ENCODE measurements at regions not wholly inside any gene's neighbourhood (a gene's known extent, or its start where the extent isn't known, plus 50 kb on each side); places are given as distances from the start of the nearest gene placed in this dataset.

DNA sequence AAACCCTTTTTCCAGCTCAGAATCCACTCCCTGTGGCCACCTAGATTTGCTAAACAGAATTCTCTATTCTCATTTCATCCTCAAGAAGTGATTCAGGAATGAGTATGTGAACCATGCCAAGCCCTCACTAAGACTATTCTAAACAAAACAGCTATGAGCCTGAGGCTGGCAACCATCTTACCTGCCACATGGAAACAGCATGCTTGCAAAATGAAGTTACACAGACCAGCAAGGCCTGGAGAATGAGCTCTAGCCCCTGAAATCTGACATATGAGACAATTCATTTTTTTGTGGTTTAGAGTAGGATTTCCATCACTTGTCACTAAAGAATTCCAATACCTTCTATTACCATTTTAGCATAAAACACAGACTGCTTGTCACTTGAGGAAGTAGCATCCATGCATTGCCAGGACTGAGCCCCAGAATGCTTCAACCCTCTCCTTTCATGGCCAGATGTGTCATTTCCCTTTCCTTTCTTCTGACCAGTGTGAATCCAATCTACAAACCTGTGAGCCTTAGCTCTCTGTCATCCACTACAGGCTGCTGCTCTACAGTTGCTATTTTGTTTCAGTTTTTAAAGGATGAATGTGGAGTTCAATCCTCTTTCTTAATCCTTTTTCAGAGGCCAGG lies 744.3 kb upstream of the ACVR2A start:
- Mint-ChIP-seq H3K27ac (no peak overlapping the region), H3K27me3 (ENCODE audit: insufficient read depth, low read depth, poor library complexity) (no peaks in the 10 kb centered on the region), H3K36me3 (ENCODE audit: low read depth) (no peaks in the 10 kb centered on the region), H3K9me3 (no peaks in the 10 kb centered on the region), H3K4me1 (peaks cover 3% of the 10 kb centered on the region; the same call in 1 of the 3 replicates), H3K4me3 (no peak overlapping the region)
- Histone ChIP-seq H3K4me1 (ENCODE audit: insufficient read depth) (no peaks in the 10 kb centered on the region), H3K4me2 (no peak overlapping the region), H3K36me3 (ENCODE audit: insufficient read depth) (no peaks in the 10 kb centered on the region), H3F3A (replicated peaks; ENCODE audit: low read depth) (no peaks in the 10 kb centered on the region), H3K79me2 (replicated peaks; ENCODE audit: insufficient read depth) (no peaks in the 10 kb centered on the region), H2AFZ (no peak overlapping the region), H4K20me1 (replicated peaks; ENCODE audit: insufficient read depth) (no peaks in the 10 kb centered on the region), H3K4me3 (no peak overlapping the region), H3K9me2 (ENCODE audit: insufficient read depth) (peaks cover 23% of the 10 kb centered on the region; the same call in 1 of the 2 replicates), H3K27me3 (ENCODE audit: insufficient read depth) (peaks cover 1% of the 10 kb centered on the region), H3K27ac (ENCODE audit: low read depth) (no peak overlapping the region)
- DNase-seq (ENCODE audit: low spot score) (no peak), ATAC-seq (no peak)
- no peak for TF ChIP-seq ZNF331 (CRISPR knock-in tag; IDR thresholded peaks at IDR 0.05; ENCODE audit: low read depth)
- TF ChIP-seq EZH2 (IDR thresholded peaks at IDR 0.05; ENCODE audit: low read depth, unreplicated experiment), result no peak
- no peak for TF ChIP-seq REST (IDR thresholded peaks at IDR 0.05; ENCODE audit: unreplicated experiment)
- no peak for TF ChIP-seq ZNF462 (CRISPR knock-in tag; IDR thresholded peaks at IDR 0.05)
- no peak for TF ChIP-seq NANOG (IDR thresholded peaks at IDR 0.05; ENCODE audit: borderline replicate concordance)
- no peak for TF ChIP-seq EZH2phosphoT487 (IDR thresholded peaks at IDR 0.05; ENCODE audit: unreplicated experiment)
- no peak for TF ChIP-seq CREB1 (CRISPR knock-in tag; IDR thresholded peaks at IDR 0.05; ENCODE audit: low read depth)
- TF ChIP-seq STAT1 (IDR thresholded peaks at IDR 0.05; ENCODE audit: unreplicated experiment), result no peak
- no peak for TF ChIP-seq POLR2AphosphoS5 (IDR thresholded peaks at IDR 0.05; ENCODE audit: low read depth)
- TF ChIP-seq JUNB (IDR thresholded peaks at IDR 0.05; ENCODE audit: unreplicated experiment), result no peak
- TF ChIP-seq CTCF (conservative IDR thresholded peaks at IDR 0.05; ENCODE audit: low read depth in 2 of 2), result no peak
- TF ChIP-seq ETS1 (IDR thresholded peaks at IDR 0.05), result no peak
- no peak for TF ChIP-seq ZNF114 (CRISPR knock-in tag; IDR thresholded peaks at IDR 0.05)

Data from GM23338 (cell line).